ENCODE measurements at regions not wholly inside any gene's neighbourhood (a gene's known extent, or its start where the extent isn't known, plus 50 kb on each side); places are given as distances from the start of the nearest gene placed in this dataset.

GRCh38 chr1:30265127-30266070 is 458.0 kb downstream of the MATN1 start:
- DNase-seq (ENCODE audit: low spot score): no peak
- in situ Hi-C loops (cut with HindIII; ENCODE audit: low sequenced_read_pairs): no loop called here

- DNase-seq (ENCODE audit: low spot score): no peak
- in situ Hi-C loops (cut with HindIII; ENCODE audit: low sequenced_read_pairs): no loop called here
Measured at GRCh38 chr1:30264672-30265025, 458.7 kb downstream of the MATN1 start.

GRCh38 chr1:30263888-30264671 is 459.3 kb downstream of the MATN1 start:
- in situ Hi-C loops (cut with HindIII; ENCODE audit: low sequenced_read_pairs): no loop called here
- DNase-seq (ENCODE audit: low spot score): no peak

- no peak for DNase-seq (ENCODE audit: low spot score)
- in situ Hi-C loops (cut with HindIII; ENCODE audit: low sequenced_read_pairs): no loop called here
Measured at GRCh38 chr1:30263405-30263804, 460.0 kb downstream of the MATN1 start.

- no peak for DNase-seq (ENCODE audit: low spot score)
- in situ Hi-C loops (cut with HindIII; ENCODE audit: low sequenced_read_pairs): no loop called here
Measured at GRCh38 chr1:30262158-30262557, 461.2 kb downstream of the MATN1 start.

GRCh38 chr1:30260318-30260717 is 463.1 kb downstream of the MATN1 start:
- in situ Hi-C loops (cut with HindIII; ENCODE audit: low sequenced_read_pairs): no loop called here
- no peak for DNase-seq (ENCODE audit: low spot score)

- in situ Hi-C loops (cut with HindIII; ENCODE audit: low sequenced_read_pairs): no loop called here
- DNase-seq (ENCODE audit: low spot score): no peak
Measured at GRCh38 chr1:30259631-30260030, 463.8 kb downstream of the MATN1 start.

GRCh38 chr1:30258876-30259275 is 464.5 kb downstream of the MATN1 start:
- DNase-seq (ENCODE audit: low spot score): no peak
- in situ Hi-C loops (cut with HindIII; ENCODE audit: low sequenced_read_pairs): no loop called here

GRCh38 chr1:30258471-30258870 is 464.9 kb downstream of the MATN1 start:
- in situ Hi-C loops (cut with HindIII; ENCODE audit: low sequenced_read_pairs): no loop called here

GRCh38 chr1:30257742-30258380 is 465.5 kb downstream of the MATN1 start:
- in situ Hi-C loops (cut with HindIII; ENCODE audit: low sequenced_read_pairs): no loop called here
- DNase-seq (ENCODE audit: low spot score): no peak

More at GRCh38 chr1:30258471-30258870, 464.9 kb downstream of the MATN1 start:
- no peak for DNase-seq (ENCODE audit: low spot score)

GRCh38 chr1:30257322-30257721 is 466.1 kb downstream of the MATN1 start:
- no peak for DNase-seq (ENCODE audit: low spot score)
- in situ Hi-C loops (cut with HindIII; ENCODE audit: low sequenced_read_pairs): no loop called here

- in situ Hi-C loops (cut with HindIII; ENCODE audit: low sequenced_read_pairs): no loop called here
- no peak for DNase-seq (ENCODE audit: low spot score)
Measured at GRCh38 chr1:30256911-30257310, 466.5 kb downstream of the MATN1 start.

- in situ Hi-C loops (cut with HindIII; ENCODE audit: low sequenced_read_pairs): no loop called here
- no peak for DNase-seq (ENCODE audit: low spot score)
Measured at GRCh38 chr1:30255111-30255724, 468.2 kb downstream of the MATN1 start.

- in situ Hi-C loops (cut with HindIII; ENCODE audit: low sequenced_read_pairs): no loop called here
- DNase-seq (ENCODE audit: low spot score): no peak
Measured at GRCh38 chr1:30253807-30254440, 469.5 kb downstream of the MATN1 start.

GRCh38 chr1:30253361-30253760 is 470.0 kb downstream of the MATN1 start:
- DNase-seq (ENCODE audit: low spot score): no peak
- in situ Hi-C loops (cut with HindIII; ENCODE audit: low sequenced_read_pairs): no loop called here

- in situ Hi-C loops (cut with HindIII; ENCODE audit: low sequenced_read_pairs): no loop called here
- no peak for DNase-seq (ENCODE audit: low spot score)
Measured at GRCh38 chr1:30250984-30251850, 472.2 kb downstream of the MATN1 start.

- no peak for DNase-seq (ENCODE audit: low spot score)
- in situ Hi-C loops (cut with HindIII; ENCODE audit: low sequenced_read_pairs): no loop called here
Measured at GRCh38 chr1:30250338-30250983, 472.9 kb downstream of the MATN1 start.
